ENCODE measurements at regions not wholly inside any gene's neighbourhood (a gene's known extent, or its start where the extent isn't known, plus 50 kb on each side); places are given as distances from the start of the nearest gene placed in this dataset.

- no peak for TF ChIP-seq CTCF (conservative IDR thresholded peaks at IDR 0.05; ENCODE audit: low read length)
- TF ChIP-seq EZH2phosphoT487 (IDR thresholded peaks at IDR 0.05; ENCODE audit: borderline replicate concordance), result no peak
Observed at GRCh38 chr22:47380692-47381091, 618.2 kb downstream of the TBC1D22A start.
